Thyroid gland (tissue), 4 donors: ENCODE measurements at regions not wholly inside any gene's neighbourhood (a gene's known extent, or its start where the extent isn't known, plus 50 kb on each side); places are given as distances from the start of the nearest gene placed in this dataset.

Experiments
- POLR2A ChIP-seq, 2 donors: fragments of 450-650 bp; IDR thresholded peaks; one replicate each; pipeline ENCODE4 v1.6.1; 2017; ENCODE audit warnings: antibody characterized with exemption in 2 of 2, mild to moderate bottlenecking in 2 of 2, moderate library complexity in 1 of 2
- TF ChIP-seq, protein P1 (sequence below), 6 experiments: fragments of 200-600 bp in 3 of 6; fragments of 450-650 bp in 3 of 6; sonication (generic) in 3 of 6; IDR thresholded peaks; one replicate each; pipeline ENCODE4 v1.5.1; 2016 to 2019; ENCODE audit warnings: antibody characterized with exemption in 6 of 6, mild to moderate bottlenecking in 2 of 6, inconsistent platforms in 1 of 6, moderate library complexity in 1 of 6

DNA sequence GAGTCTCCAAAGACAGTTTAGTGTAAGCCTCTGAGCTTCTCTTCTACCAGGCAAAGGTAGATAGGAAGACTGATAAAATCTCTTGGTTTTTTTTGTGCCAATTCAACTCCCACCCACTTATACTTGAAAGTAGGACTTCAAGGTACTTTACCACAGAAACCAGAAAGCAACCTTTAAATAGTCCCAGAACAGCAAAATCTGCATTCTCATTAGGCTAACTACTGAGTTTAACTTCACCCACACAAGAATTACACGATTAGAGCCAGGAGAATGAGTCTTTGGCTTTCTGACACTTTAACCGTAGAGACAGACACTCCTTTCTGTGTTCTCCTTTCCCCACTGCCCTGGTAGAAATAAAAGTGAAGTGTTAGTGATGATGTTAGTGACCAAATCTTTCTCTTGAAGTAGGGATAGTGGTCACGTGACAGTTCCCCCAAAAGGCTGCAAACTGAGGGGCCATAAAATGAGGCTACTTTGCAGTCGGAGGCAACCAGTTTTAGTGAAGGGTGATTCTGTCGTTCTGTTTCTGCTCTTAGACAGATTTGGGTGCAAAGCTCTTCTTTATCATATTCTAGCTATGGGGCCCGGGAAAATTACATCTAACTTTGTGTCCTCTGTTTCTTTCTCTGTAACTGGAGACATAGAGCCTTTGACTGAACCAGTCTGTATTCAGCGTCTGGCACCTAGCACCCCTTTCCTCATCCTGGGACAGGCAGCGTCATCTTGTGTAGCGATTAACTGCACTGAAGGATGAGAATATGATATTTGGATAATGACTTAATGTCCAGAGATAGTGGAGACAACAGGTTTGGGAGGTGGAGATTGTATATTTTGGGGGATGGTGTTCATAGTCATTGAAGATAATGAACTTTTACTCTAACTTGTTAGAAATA, 206.4 kb upstream of the CITED2 start:
- TF ChIP-seq, protein P1, sequence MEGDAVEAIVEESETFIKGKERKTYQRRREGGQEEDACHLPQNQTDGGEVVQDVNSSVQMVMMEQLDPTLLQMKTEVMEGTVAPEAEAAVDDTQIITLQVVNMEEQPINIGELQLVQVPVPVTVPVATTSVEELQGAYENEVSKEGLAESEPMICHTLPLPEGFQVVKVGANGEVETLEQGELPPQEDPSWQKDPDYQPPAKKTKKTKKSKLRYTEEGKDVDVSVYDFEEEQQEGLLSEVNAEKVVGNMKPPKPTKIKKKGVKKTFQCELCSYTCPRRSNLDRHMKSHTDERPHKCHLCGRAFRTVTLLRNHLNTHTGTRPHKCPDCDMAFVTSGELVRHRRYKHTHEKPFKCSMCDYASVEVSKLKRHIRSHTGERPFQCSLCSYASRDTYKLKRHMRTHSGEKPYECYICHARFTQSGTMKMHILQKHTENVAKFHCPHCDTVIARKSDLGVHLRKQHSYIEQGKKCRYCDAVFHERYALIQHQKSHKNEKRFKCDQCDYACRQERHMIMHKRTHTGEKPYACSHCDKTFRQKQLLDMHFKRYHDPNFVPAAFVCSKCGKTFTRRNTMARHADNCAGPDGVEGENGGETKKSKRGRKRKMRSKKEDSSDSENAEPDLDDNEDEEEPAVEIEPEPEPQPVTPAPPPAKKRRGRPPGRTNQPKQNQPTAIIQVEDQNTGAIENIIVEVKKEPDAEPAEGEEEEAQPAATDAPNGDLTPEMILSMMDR (IDR thresholded peaks at IDR 0.05): no peak
- TF ChIP-seq POLR2A (IDR thresholded peaks at IDR 0.05): no peak
